GM19193 (cell line): ENCODE measurements at regions not wholly inside any gene's neighbourhood (a gene's known extent, or its start where the extent isn't known, plus 50 kb on each side); places are given as distances from the start of the nearest gene placed in this dataset.

ENCODE experiments used
- POLR2A ChIP-seq: IDR thresholded peaks from 4 replicates; pipeline ENCODE4 v1.6.1; 2011; ENCODE audit not compliant: insufficient read depth, insufficient read length; ENCODE audit errors: extremely low read depth

- TF ChIP-seq POLR2A = no peak
These were observed 123.8 kb upstream of the ZEB2 start for GRCh38 chr2:144643537-144644336.

- no peak for TF ChIP-seq POLR2A
These were observed 122.9 kb upstream of the ZEB2 start for GRCh38 chr2:144642856-144643255.

GRCh38 chr2:144642131-144642530 is 122.2 kb upstream of the ZEB2 start:
- TF ChIP-seq POLR2A = no peak

GRCh38 chr2:144632809-144633208 is 112.9 kb upstream of the ZEB2 start:
- no peak for TF ChIP-seq POLR2A

GRCh38 chr2:144631636-144632035 is 111.7 kb upstream of the ZEB2 start:
- no peak for TF ChIP-seq POLR2A

- no peak for TF ChIP-seq POLR2A
These were observed 110.7 kb upstream of the ZEB2 start for GRCh38 chr2:144630459-144631215.

GRCh38 chr2:144629935-144630334 is 110.0 kb upstream of the ZEB2 start:
- TF ChIP-seq POLR2A = no peak

GRCh38 chr2:144628566-144628965 is 108.6 kb upstream of the ZEB2 start:
- no peak for TF ChIP-seq POLR2A

GRCh38 chr2:144625626-144626025 is 105.7 kb upstream of the ZEB2 start:
- no peak for TF ChIP-seq POLR2A

- TF ChIP-seq POLR2A = no peak
These were observed 105.3 kb upstream of the ZEB2 start for GRCh38 chr2:144625226-144625625.

GRCh38 chr2:144624451-144624850 is 104.5 kb upstream of the ZEB2 start:
- TF ChIP-seq POLR2A = no peak

- TF ChIP-seq POLR2A = no peak
These were observed 101.3 kb upstream of the ZEB2 start for GRCh38 chr2:144621266-144621665.

- TF ChIP-seq POLR2A = no peak
These were observed 99.8 kb upstream of the ZEB2 start for GRCh38 chr2:144619760-144620159.

GRCh38 chr2:144615866-144616565 is 96.1 kb upstream of the ZEB2 start:
- no peak for TF ChIP-seq POLR2A

GRCh38 chr2:144607891-144608521 is 88.1 kb upstream of the ZEB2 start:
- no peak for TF ChIP-seq POLR2A
